H1 (cell line): ENCODE measurements at regions not wholly inside any gene's neighbourhood (a gene's known extent, or its start where the extent isn't known, plus 50 kb on each side); places are given as distances from the start of the nearest gene placed in this dataset.

ENCODE experiments used
- SIRT6 ChIP-seq: IDR thresholded peaks from one replicate; pipeline ENCODE4 v1.7.1; 2012; ENCODE audit warnings: low read length, inconsistent platforms
- TF ChIP-seq, protein P1 (sequence below): fragments of 300-600 bp; sonication (generic); IDR thresholded peaks from 2 replicates; pipeline ENCODE4 v1.7.1; 2012; ENCODE audit warnings: low read length, moderate library complexity, mild to moderate bottlenecking, inconsistent platforms; ENCODE audit not compliant: insufficient replicate concordance

- TF ChIP-seq, protein P1, sequence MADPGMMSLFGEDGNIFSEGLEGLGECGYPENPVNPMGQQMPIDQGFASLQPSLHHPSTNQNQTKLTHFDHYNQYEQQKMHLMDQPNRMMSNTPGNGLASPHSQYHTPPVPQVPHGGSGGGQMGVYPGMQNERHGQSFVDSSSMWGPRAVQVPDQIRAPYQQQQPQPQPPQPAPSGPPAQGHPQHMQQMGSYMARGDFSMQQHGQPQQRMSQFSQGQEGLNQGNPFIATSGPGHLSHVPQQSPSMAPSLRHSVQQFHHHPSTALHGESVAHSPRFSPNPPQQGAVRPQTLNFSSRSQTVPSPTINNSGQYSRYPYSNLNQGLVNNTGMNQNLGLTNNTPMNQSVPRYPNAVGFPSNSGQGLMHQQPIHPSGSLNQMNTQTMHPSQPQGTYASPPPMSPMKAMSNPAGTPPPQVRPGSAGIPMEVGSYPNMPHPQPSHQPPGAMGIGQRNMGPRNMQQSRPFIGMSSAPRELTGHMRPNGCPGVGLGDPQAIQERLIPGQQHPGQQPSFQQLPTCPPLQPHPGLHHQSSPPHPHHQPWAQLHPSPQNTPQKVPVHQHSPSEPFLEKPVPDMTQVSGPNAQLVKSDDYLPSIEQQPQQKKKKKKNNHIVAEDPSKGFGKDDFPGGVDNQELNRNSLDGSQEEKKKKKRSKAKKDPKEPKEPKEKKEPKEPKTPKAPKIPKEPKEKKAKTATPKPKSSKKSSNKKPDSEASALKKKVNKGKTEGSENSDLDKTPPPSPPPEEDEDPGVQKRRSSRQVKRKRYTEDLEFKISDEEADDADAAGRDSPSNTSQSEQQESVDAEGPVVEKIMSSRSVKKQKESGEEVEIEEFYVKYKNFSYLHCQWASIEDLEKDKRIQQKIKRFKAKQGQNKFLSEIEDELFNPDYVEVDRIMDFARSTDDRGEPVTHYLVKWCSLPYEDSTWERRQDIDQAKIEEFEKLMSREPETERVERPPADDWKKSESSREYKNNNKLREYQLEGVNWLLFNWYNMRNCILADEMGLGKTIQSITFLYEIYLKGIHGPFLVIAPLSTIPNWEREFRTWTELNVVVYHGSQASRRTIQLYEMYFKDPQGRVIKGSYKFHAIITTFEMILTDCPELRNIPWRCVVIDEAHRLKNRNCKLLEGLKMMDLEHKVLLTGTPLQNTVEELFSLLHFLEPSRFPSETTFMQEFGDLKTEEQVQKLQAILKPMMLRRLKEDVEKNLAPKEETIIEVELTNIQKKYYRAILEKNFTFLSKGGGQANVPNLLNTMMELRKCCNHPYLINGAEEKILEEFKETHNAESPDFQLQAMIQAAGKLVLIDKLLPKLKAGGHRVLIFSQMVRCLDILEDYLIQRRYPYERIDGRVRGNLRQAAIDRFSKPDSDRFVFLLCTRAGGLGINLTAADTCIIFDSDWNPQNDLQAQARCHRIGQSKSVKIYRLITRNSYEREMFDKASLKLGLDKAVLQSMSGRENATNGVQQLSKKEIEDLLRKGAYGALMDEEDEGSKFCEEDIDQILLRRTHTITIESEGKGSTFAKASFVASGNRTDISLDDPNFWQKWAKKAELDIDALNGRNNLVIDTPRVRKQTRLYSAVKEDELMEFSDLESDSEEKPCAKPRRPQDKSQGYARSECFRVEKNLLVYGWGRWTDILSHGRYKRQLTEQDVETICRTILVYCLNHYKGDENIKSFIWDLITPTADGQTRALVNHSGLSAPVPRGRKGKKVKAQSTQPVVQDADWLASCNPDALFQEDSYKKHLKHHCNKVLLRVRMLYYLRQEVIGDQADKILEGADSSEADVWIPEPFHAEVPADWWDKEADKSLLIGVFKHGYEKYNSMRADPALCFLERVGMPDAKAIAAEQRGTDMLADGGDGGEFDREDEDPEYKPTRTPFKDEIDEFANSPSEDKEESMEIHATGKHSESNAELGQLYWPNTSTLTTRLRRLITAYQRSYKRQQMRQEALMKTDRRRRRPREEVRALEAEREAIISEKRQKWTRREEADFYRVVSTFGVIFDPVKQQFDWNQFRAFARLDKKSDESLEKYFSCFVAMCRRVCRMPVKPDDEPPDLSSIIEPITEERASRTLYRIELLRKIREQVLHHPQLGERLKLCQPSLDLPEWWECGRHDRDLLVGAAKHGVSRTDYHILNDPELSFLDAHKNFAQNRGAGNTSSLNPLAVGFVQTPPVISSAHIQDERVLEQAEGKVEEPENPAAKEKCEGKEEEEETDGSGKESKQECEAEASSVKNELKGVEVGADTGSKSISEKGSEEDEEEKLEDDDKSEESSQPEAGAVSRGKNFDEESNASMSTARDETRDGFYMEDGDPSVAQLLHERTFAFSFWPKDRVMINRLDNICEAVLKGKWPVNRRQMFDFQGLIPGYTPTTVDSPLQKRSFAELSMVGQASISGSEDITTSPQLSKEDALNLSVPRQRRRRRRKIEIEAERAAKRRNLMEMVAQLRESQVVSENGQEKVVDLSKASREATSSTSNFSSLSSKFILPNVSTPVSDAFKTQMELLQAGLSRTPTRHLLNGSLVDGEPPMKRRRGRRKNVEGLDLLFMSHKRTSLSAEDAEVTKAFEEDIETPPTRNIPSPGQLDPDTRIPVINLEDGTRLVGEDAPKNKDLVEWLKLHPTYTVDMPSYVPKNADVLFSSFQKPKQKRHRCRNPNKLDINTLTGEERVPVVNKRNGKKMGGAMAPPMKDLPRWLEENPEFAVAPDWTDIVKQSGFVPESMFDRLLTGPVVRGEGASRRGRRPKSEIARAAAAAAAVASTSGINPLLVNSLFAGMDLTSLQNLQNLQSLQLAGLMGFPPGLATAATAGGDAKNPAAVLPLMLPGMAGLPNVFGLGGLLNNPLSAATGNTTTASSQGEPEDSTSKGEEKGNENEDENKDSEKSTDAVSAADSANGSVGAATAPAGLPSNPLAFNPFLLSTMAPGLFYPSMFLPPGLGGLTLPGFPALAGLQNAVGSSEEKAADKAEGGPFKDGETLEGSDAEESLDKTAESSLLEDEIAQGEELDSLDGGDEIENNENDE, result no peak
- TF ChIP-seq SIRT6, result no peak
- TF ChIP-seq, all 59 proteins: peak for 0
Observed at GRCh38 chr6:165200178-165200577, 109.2 kb downstream of the C6orf118 start (continued).
